ENCODE measurements at regions not wholly inside any gene's neighbourhood (a gene's known extent, or its start where the extent isn't known, plus 50 kb on each side); places are given as distances from the start of the nearest gene placed in this dataset.

DNA sequence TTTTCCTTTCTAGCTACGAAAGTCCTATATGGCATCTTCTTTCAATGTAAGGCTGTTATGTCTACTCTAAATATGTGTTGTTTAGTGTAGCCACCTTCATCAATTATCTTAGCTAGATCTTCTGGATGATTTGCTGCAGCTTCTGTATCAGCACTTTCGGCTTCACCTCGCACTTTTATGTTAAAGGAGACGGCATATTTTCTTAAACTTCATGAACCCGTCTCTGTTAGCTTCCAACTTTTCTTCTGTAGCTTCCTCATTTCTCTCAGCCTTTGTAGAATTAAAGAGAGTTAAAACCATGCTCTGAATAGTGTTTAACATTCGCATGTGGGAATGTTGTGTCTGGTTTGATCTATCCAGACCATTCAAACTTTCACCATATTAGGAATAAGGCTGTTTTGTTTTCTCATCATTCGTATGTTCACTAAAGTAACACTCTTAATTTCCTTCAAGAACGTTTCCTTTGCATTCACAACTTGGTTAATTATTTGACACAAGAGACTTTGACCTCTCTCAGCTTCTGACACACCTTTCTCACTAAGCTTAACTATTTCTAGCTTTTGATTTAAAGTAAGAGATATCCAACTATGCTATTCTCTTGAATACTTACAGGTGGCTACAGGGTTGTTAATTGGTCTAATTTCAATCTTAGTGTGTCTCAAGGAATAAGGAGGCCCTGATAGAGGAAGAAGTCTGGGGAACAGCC, 476.8 kb downstream of the GABRG1 start:
- TF ChIP-seq, protein P1, sequence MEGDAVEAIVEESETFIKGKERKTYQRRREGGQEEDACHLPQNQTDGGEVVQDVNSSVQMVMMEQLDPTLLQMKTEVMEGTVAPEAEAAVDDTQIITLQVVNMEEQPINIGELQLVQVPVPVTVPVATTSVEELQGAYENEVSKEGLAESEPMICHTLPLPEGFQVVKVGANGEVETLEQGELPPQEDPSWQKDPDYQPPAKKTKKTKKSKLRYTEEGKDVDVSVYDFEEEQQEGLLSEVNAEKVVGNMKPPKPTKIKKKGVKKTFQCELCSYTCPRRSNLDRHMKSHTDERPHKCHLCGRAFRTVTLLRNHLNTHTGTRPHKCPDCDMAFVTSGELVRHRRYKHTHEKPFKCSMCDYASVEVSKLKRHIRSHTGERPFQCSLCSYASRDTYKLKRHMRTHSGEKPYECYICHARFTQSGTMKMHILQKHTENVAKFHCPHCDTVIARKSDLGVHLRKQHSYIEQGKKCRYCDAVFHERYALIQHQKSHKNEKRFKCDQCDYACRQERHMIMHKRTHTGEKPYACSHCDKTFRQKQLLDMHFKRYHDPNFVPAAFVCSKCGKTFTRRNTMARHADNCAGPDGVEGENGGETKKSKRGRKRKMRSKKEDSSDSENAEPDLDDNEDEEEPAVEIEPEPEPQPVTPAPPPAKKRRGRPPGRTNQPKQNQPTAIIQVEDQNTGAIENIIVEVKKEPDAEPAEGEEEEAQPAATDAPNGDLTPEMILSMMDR (IDR thresholded peaks at IDR 0.05), result no peak
- TF ChIP-seq EP300 (IDR thresholded peaks at IDR 0.05), result no peak
